Fibroblast of lung (primary cell): ENCODE measurements at regions not wholly inside any gene's neighbourhood (a gene's known extent, or its start where the extent isn't known, plus 50 kb on each side); places are given as distances from the start of the nearest gene placed in this dataset.

Experiments
- DNase-seq, 2 donors: peaks; one replicate each; pipeline versions ENCODE4 v3.0.0 to v3.0.0-alpha.2; 2010; ENCODE audit warnings: low read depth in 2 of 2
- H2AFZ ChIP-seq: 2 replicates; pipeline ENCODE4 v1.5.1; 2012; ENCODE audit warnings: low read length, control low read depth, inconsistent platforms
- H3K27ac ChIP-seq: 2 replicates; pipeline ENCODE4 v1.5.1; 2011; ENCODE audit warnings: low read length, control low read depth; ENCODE audit not compliant: insufficient read depth
- H3K27me3 ChIP-seq: 2 replicates; pipeline ENCODE4 v1.5.1; 2011; ENCODE audit warnings: mild to moderate bottlenecking, low read length; ENCODE audit not compliant: control insufficient read depth, insufficient read depth
- H3K36me3 ChIP-seq: 2 replicates; pipeline ENCODE4 v1.5.1; 2011; ENCODE audit warnings: low read length; ENCODE audit not compliant: control insufficient read depth, insufficient read depth
- H3K4me1 ChIP-seq: 2 replicates; pipeline ENCODE4 v1.5.1; 2011; ENCODE audit warnings: low read length; ENCODE audit not compliant: control insufficient read depth, insufficient read depth; ENCODE audit errors: extremely low read depth
- H3K4me2 ChIP-seq: 2 replicates; pipeline ENCODE4 v1.5.1; 2011; ENCODE audit warnings: low read length, control low read depth; ENCODE audit not compliant: insufficient read depth; ENCODE audit errors: extremely low read depth
- H3K4me3 ChIP-seq, 4 experiments: fragments of 200-600 bp in 1 of 4; sonication (generic) in 1 of 4; replicated peaks in 1 of 4; 2 replicates each; pipeline ENCODE4 v1.5.1; 2011 to 2016; ENCODE audit warnings: low read length in 4 of 4, low read depth in 3 of 4, mild to moderate bottlenecking in 3 of 4, control low read depth in 2 of 4, inconsistent platforms in 1 of 4, mixed read lengths in 1 of 4; ENCODE audit not compliant: insufficient read depth in 1 of 4; ENCODE audit errors: control extremely low read depth in 1 of 4
- H3K79me2 ChIP-seq: 2 replicates; pipeline ENCODE4 v1.5.1; 2012; ENCODE audit warnings: mild to moderate bottlenecking, low read length, inconsistent platforms; ENCODE audit not compliant: control insufficient read depth, insufficient read depth
- H3K9ac ChIP-seq: 2 replicates; pipeline ENCODE4 v1.5.1; 2011; ENCODE audit warnings: mild to moderate bottlenecking, low read length, control low read depth; ENCODE audit not compliant: insufficient read depth
- H3K9me3 ChIP-seq: 2 replicates; pipeline ENCODE4 v1.5.1; 2012; ENCODE audit warnings: low read depth, low read length; ENCODE audit not compliant: control insufficient read depth, insufficient read depth
- H4K20me1 ChIP-seq: 2 replicates; pipeline ENCODE4 v1.5.1; 2011; ENCODE audit warnings: low read length; ENCODE audit not compliant: control insufficient read depth, insufficient read depth; ENCODE audit errors: extremely low read depth
- EZH2 ChIP-seq: IDR thresholded peaks from 2 replicates; pipeline ENCODE4 v1.5.1; 2012; ENCODE audit warnings: low read length, control low read depth, mild to moderate bottlenecking; ENCODE audit errors: missing control alignments
- TF ChIP-seq, protein P1 (sequence below), 2 donors: IDR thresholded peaks in 1 of 2; conservative IDR thresholded peaks in 1 of 2; 1 replicate in 1 of 2; 2 replicates in 1 of 2; pipeline ENCODE4 v1.5.1; 2011 to 2012; ENCODE audit warnings: low read length in 2 of 2, control low read depth in 1 of 2, inconsistent platforms in 1 of 2, low read depth in 1 of 2, mild to moderate bottlenecking in 1 of 2

DNA sequence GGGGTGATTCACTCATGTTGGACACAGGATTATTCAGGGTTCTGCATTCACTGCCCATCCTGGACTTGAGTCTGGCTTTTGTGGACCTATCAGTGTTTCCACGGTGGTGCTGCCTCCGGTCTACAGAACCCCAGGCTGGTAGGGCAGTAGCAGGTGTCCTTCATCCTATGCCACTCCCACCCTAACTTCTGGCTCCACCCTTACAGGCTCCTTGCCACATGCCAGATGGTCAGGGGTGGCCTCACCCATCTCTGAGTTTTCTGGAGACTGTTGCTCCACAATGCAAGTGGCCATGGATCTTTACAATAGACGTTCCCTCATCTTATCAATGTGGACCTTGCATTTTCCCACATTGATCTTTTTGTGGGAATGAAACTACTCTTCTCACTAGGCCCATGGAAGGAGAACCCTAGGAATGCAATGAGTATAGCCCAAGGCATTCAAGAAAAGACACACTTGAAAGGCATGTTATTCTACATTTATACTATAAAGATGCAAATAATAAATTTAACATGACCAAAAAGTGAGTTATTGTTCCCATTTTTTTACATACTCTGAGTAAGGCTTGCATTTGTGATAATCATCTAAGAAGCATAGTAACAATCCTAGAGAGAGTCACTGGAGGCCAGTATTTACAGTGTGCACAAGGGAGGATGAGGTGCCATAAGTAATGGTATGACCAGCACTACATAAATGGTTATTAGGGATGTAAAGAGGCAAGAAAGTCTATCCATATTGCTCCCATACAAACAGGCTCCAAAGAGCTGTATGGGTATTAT, 57.4 kb upstream of the ADO start:
- Histone ChIP-seq H3K27me3 (no peaks in the 10 kb centered on the region), H3K79me2 (no peaks in the 10 kb centered on the region), H3K36me3 (no peaks in the 10 kb centered on the region), H4K20me1 (no peaks in the 10 kb centered on the region), H3K9ac (no peak overlapping the region), H3K9me3 (no peaks in the 10 kb centered on the region), H3K4me1 (no peaks in the 10 kb centered on the region), H2AFZ (no peak overlapping the region), H3K4me2 (no peak overlapping the region), H3K4me3 (no peak overlapping the region), H3K27ac (no peak overlapping the region)
- TF ChIP-seq, protein P1, sequence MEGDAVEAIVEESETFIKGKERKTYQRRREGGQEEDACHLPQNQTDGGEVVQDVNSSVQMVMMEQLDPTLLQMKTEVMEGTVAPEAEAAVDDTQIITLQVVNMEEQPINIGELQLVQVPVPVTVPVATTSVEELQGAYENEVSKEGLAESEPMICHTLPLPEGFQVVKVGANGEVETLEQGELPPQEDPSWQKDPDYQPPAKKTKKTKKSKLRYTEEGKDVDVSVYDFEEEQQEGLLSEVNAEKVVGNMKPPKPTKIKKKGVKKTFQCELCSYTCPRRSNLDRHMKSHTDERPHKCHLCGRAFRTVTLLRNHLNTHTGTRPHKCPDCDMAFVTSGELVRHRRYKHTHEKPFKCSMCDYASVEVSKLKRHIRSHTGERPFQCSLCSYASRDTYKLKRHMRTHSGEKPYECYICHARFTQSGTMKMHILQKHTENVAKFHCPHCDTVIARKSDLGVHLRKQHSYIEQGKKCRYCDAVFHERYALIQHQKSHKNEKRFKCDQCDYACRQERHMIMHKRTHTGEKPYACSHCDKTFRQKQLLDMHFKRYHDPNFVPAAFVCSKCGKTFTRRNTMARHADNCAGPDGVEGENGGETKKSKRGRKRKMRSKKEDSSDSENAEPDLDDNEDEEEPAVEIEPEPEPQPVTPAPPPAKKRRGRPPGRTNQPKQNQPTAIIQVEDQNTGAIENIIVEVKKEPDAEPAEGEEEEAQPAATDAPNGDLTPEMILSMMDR (conservative IDR thresholded peaks at IDR 0.05 in 1 of 2, IDR thresholded peaks at IDR 0.05 in 1 of 2; ENCODE audit: low read depth in 1 of 2, low read length in 2 of 2), result no peak
- TF ChIP-seq EZH2, result no peak
- DNase-seq, result no peak

DNA sequence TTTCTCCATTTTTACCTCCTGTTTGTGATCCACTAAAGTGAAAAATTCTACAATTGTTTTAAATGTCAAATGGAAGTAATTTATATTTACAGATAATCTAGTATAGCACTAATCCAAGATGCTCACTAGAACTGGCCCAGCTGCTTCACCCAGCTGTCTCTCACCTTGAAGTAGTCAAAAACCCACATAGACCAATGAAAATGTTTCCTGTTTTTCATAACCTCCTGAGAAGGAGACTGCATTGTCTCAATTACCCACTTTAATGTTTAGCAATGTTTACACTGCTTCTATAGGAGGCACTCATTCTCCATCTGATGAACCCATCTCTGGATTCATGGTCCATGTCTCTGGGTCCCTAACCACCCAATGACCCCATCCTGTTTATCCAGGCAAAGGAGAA, 56.1 kb upstream of the ADO start:
- no peaks in the 10 kb centered on the region for H4K20me1 ChIP-seq
- no peaks in the 10 kb centered on the region for H3K27me3 ChIP-seq
- H3K79me2 ChIP-seq, result no peaks in the 10 kb centered on the region
- no peaks in the 10 kb centered on the region for H3K36me3 ChIP-seq
- no peak for DNase-seq
- no peaks in the 10 kb centered on the region for H3K4me1 ChIP-seq
- H3K4me2 ChIP-seq, result no peak overlapping the region
- no peak overlapping the region for H3K4me3 ChIP-seq
- no peak overlapping the region for H3K27ac ChIP-seq
- no peak overlapping the region for H2AFZ ChIP-seq
- H3K9me3 ChIP-seq, result no peaks in the 10 kb centered on the region
- no peak overlapping the region for H3K9ac ChIP-seq
- TF ChIP-seq, protein P1 (conservative IDR thresholded peaks at IDR 0.05 in 1 of 2, IDR thresholded peaks at IDR 0.05 in 1 of 2; ENCODE audit: low read depth in 1 of 2, low read length in 2 of 2), result no peak
- TF ChIP-seq EZH2, result no peak

DNA sequence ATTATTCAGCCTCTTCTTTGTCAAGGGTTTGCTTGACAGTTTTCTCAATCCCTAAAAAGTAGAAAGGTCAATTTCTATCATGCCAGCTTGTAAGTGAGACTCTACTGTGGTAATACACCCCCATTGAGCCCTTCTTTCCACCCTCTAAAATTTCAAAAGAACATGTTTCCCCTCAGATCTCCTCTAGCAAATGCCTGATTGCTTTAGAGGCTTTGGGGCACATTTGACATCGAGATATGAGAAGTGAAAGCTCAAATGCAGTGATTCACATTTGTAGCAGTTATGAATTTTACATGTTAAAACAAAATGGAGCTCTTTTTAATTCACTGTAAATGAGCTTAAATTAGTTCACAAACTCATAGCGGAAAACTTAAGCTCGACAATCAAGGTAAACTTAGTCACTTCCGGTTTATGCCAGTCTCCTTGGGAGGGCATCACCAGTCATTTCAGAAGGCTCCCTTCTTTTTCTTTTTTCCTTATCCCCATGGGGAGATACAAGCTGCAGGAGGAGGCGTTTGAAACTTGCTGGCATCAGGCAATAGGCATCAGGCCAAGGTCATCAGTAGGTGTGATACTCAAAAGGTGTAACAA, 55.3 kb upstream of the ADO start:
- Histone ChIP-seq H3K36me3 (no peaks in the 10 kb centered on the region), H3K27me3 (no peaks in the 10 kb centered on the region), H3K9ac (no peak overlapping the region), H3K27ac (no peak overlapping the region), H3K4me2 (no peak overlapping the region), H3K9me3 (no peaks in the 10 kb centered on the region), H3K4me1 (no peaks in the 10 kb centered on the region), H2AFZ (no peak overlapping the region), H3K4me3 (no peak overlapping the region), H4K20me1 (no peaks in the 10 kb centered on the region), H3K79me2 (no peaks in the 10 kb centered on the region)
- TF ChIP-seq EZH2, result no peak
- TF ChIP-seq, protein P1 (conservative IDR thresholded peaks at IDR 0.05 in 1 of 2, IDR thresholded peaks at IDR 0.05 in 1 of 2; ENCODE audit: low read depth in 1 of 2, low read length in 2 of 2), result no peak
- DNase-seq, result no peak
